ENCODE measurements at regions not wholly inside any gene's neighbourhood (a gene's known extent, or its start where the extent isn't known, plus 50 kb on each side); places are given as distances from the start of the nearest gene placed in this dataset.

DNA sequence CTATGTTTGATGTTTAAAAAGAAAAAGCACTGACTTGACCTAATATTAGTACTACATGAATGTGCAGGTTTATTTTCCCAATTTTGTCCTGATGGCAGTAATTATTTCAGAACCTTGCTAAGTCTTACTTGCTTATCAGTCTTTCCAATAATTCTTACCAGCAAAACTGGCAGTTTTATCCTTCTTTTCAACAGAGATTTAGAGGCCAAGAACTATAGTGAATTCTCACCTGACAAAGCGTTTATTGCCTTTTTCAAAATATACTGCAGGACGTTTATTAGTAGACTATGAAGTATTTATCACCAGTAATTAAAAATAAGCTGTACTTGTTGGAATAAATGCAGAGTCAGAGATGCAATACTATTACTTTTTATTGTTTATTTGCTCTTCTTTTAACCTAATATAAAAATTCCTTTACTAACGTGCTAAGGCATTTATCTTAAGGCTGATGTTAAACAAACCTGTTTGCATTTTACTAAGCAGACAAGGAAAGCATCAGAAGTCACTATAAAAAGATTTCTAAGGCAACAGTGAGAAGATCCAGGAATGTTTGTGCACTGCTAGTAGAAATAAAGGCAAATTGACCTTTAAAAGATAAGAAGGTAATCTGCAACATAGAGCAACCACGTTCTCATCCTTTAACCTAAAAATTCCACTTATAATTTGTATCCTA, 80.3 kb upstream of the NOCT start:
- Histone ChIP-seq H3K27ac (ENCODE audit: low read depth in 1 of 2, low read length in 2 of 2) (no peak overlapping the region), H3K9me3 (ENCODE audit: control insufficient read depth in 1 of 2, insufficient read depth in 1 of 2, low read length in 2 of 2) (no peaks in the 10 kb centered on the region), H3K27me3 (ENCODE audit: control insufficient read depth in 1 of 2, insufficient read depth in 2 of 2, low read length in 2 of 2) (no peaks in the 10 kb centered on the region), H3K36me3 (ENCODE audit: insufficient read depth, low read length) (no peaks in the 10 kb centered on the region), H3K4me3 (ENCODE audit: low read length) (no peak overlapping the region), H3K4me1 (ENCODE audit: insufficient read depth, low read length) (no peaks in the 10 kb centered on the region)
- ChIA-PET POLR2A (no interaction called here), CTCF (interaction anchor here (1.0 kb wide), 1 partner anchor 11 kb away, joined by 3 read pairs; no protein-coding TSS in a partner anchor)
- H3K27ac Mint-ChIP-seq: no peak overlapping the region
- intact Hi-C loops (cut with DNase I, micrococcal nuclease): no loop called here
- H3K27me3 Mint-ChIP-seq: peaks cover 12% of the 10 kb centered on the region
- no peaks in the 10 kb centered on the region for H3K36me3 Mint-ChIP-seq (ENCODE audit: low read depth)
- H3K4me1 Mint-ChIP-seq (ENCODE audit: low read depth): no peaks in the 10 kb centered on the region
- H3K4me3 Mint-ChIP-seq: no peak overlapping the region
- no peaks in the 10 kb centered on the region for H3K9me3 Mint-ChIP-seq
- no peak for DNase-seq
- TF ChIP-seq, protein P1, sequence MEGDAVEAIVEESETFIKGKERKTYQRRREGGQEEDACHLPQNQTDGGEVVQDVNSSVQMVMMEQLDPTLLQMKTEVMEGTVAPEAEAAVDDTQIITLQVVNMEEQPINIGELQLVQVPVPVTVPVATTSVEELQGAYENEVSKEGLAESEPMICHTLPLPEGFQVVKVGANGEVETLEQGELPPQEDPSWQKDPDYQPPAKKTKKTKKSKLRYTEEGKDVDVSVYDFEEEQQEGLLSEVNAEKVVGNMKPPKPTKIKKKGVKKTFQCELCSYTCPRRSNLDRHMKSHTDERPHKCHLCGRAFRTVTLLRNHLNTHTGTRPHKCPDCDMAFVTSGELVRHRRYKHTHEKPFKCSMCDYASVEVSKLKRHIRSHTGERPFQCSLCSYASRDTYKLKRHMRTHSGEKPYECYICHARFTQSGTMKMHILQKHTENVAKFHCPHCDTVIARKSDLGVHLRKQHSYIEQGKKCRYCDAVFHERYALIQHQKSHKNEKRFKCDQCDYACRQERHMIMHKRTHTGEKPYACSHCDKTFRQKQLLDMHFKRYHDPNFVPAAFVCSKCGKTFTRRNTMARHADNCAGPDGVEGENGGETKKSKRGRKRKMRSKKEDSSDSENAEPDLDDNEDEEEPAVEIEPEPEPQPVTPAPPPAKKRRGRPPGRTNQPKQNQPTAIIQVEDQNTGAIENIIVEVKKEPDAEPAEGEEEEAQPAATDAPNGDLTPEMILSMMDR (IDR thresholded peaks at IDR 0.05): no peak
- no peak for ATAC-seq (ENCODE audit: poor library complexity)

GRCh38 chr4:138927072-138927471, 88.5 kb upstream of the NOCT start:
- Mint-ChIP-seq H3K27ac (no peak overlapping the region), H3K27me3 (peaks cover 7% of the 10 kb centered on the region), H3K9me3 (no peaks in the 10 kb centered on the region), H3K36me3 (ENCODE audit: low read depth) (no peaks in the 10 kb centered on the region), H3K4me1 (ENCODE audit: low read depth) (no peaks in the 10 kb centered on the region), H3K4me3 (no peak overlapping the region)
- H3K27me3 ChIP-seq (ENCODE audit: control insufficient read depth in 1 of 2, insufficient read depth in 2 of 2, low read length in 2 of 2): no peaks in the 10 kb centered on the region
- DNase-seq: no peak
- ChIA-PET CTCF (interaction anchor here (0.6 kb wide), 1 partner anchor 16 kb away, joined by 3 read pairs; no protein-coding TSS in a partner anchor), POLR2A (no interaction called here)
- ATAC-seq (ENCODE audit: poor library complexity): no peak
- no peaks in the 10 kb centered on the region for H3K36me3 ChIP-seq (ENCODE audit: insufficient read depth, low read length)
- intact Hi-C loops (cut with DNase I, micrococcal nuclease): no loop called here
- no peak overlapping the region for H3K27ac ChIP-seq (ENCODE audit: low read depth in 1 of 2, low read length in 2 of 2)
- H3K4me1 ChIP-seq (ENCODE audit: insufficient read depth, low read length): no peaks in the 10 kb centered on the region
- TF ChIP-seq, protein P1 (IDR thresholded peaks at IDR 0.05): no peak
- no peaks in the 10 kb centered on the region for H3K9me3 ChIP-seq (ENCODE audit: control insufficient read depth in 1 of 2, insufficient read depth in 1 of 2, low read length in 2 of 2)
- H3K4me3 ChIP-seq (ENCODE audit: low read length): no peak overlapping the region

DNA sequence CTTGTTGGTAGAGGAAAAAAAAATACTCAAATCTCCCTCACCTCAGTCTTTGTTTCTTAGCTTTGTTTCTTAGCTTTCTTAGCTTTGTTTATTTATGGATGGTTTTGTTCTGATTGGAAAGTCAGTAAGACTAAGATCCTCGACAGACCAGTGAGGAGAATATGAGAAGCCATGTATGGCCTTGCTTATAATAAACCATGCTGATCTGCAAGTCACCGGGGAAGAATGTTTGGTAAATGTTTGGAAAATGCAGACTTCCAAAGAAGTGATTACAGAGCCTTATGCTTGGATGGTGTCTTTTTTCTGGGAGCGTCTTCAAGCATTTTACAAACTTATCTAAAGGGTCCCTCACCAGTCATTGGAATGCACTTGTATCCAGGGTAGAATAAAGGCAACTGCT, 90.1 kb upstream of the NOCT start:
- no peaks in the 10 kb centered on the region for H3K36me3 Mint-ChIP-seq (ENCODE audit: low read depth)
- Histone ChIP-seq H3K4me1 (ENCODE audit: insufficient read depth, low read length) (no peaks in the 10 kb centered on the region), H3K4me3 (ENCODE audit: low read length) (no peak overlapping the region), H3K27ac (ENCODE audit: low read depth in 1 of 2, low read length in 2 of 2) (no peak overlapping the region), H3K36me3 (ENCODE audit: insufficient read depth, low read length) (no peaks in the 10 kb centered on the region), H3K27me3 (ENCODE audit: control insufficient read depth in 1 of 2, insufficient read depth in 2 of 2, low read length in 2 of 2) (no peaks in the 10 kb centered on the region), H3K9me3 (ENCODE audit: control insufficient read depth in 1 of 2, insufficient read depth in 1 of 2, low read length in 2 of 2) (no peaks in the 10 kb centered on the region)
- no peak overlapping the region for H3K27ac Mint-ChIP-seq
- H3K9me3 Mint-ChIP-seq: no peaks in the 10 kb centered on the region
- TF ChIP-seq, protein P1 (IDR thresholded peaks at IDR 0.05): no peak
- H3K4me3 Mint-ChIP-seq: no peak overlapping the region
- POLR2A ChIA-PET: no interaction called here
- DNase-seq (no peak), ATAC-seq (ENCODE audit: poor library complexity) (no peak)
- no peaks in the 10 kb centered on the region for H3K4me1 Mint-ChIP-seq (ENCODE audit: low read depth)
- CTCF ChIA-PET: no interaction called here
- intact Hi-C loops (cut with DNase I, micrococcal nuclease): no loop called here
- peaks cover under 1% of the 10 kb centered on the region for H3K27me3 Mint-ChIP-seq

Measured in CD4-positive, alpha-beta T cell (primary cell).